ENCODE measurements at regions not wholly inside any gene's neighbourhood (a gene's known extent, or its start where the extent isn't known, plus 50 kb on each side); places are given as distances from the start of the nearest gene placed in this dataset.

DNA sequence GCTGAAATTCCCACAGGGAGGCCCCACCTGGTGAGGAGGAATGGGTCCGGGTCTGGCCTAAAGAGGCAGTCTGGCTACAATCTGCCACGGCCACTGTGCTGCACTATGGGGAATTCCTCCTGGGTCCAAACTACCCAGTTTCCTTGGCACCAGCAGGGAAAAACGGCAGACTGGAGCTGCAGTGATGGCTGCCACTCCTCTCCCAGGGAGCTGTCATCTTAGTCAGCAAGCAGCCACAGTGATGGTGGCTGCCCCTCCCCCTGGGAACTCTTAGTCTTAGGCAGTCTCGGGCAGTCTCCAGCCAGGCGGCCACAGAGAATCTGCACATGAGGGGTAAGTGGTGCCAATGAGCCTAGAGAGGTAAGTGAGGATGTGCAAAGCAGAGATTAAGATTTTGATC is 205.8 kb downstream of the TMEM38B start:
- Mint-ChIP-seq H3K27me3 (ENCODE audit: unreplicated experiment) (no peaks in the 10 kb centered on the region), H3K4me3 (ENCODE audit: unreplicated experiment) (no peak overlapping the region), H3K36me3 (ENCODE audit: unreplicated experiment) (peaks cover 7% of the 10 kb centered on the region), H3K4me1 (ENCODE audit: low read depth, unreplicated experiment) (peaks cover 7% of the 10 kb centered on the region), H3K9me3 (ENCODE audit: unreplicated experiment) (no peaks in the 10 kb centered on the region), H3K27ac (ENCODE audit: unreplicated experiment) (no peak overlapping the region)
- TF ChIP-seq, protein P1, sequence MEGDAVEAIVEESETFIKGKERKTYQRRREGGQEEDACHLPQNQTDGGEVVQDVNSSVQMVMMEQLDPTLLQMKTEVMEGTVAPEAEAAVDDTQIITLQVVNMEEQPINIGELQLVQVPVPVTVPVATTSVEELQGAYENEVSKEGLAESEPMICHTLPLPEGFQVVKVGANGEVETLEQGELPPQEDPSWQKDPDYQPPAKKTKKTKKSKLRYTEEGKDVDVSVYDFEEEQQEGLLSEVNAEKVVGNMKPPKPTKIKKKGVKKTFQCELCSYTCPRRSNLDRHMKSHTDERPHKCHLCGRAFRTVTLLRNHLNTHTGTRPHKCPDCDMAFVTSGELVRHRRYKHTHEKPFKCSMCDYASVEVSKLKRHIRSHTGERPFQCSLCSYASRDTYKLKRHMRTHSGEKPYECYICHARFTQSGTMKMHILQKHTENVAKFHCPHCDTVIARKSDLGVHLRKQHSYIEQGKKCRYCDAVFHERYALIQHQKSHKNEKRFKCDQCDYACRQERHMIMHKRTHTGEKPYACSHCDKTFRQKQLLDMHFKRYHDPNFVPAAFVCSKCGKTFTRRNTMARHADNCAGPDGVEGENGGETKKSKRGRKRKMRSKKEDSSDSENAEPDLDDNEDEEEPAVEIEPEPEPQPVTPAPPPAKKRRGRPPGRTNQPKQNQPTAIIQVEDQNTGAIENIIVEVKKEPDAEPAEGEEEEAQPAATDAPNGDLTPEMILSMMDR (IDR thresholded peaks at IDR 0.05; ENCODE audit: partially characterized antibody, unreplicated experiment): no peak
- DNase-seq: no peak

DNA sequence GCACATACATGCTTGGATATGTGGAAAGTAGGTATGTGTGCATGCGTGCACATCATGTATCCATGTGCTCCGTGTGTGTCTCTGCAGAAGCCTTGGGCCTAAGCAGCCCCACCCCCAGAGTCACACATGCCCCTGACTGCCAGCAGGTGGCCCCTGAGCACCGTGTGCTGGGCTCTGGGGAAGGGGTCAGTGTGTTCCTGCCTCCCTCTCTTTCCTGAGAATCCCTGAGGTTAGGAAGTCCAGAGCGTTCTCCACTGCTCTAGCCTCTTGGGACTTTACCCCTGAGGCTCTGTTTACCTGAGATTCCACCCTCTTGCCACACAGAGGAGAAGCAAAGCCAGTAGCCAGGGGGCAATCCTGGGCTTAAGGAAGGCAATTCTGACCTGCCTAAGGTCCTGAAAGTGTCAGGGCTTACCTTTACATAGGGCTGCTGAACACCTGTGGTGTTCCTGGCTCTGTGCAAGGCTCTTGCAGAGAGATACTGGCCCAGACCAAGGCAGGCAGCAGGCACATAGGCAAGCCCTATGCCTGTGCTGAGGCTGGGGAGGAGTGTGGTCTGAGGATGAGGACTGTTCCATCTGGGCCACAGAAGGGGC is 207.3 kb downstream of the TMEM38B start:
- TF ChIP-seq, protein P1 (IDR thresholded peaks at IDR 0.05; ENCODE audit: partially characterized antibody, unreplicated experiment): peak; percentile 69
- H3K9me3 Mint-ChIP-seq (ENCODE audit: unreplicated experiment): no peaks in the 10 kb centered on the region
- peak; percentile 70 for DNase-seq
- no peak overlapping the region for H3K4me3 Mint-ChIP-seq (ENCODE audit: unreplicated experiment)
- peaks cover 7% of the 10 kb centered on the region for H3K4me1 Mint-ChIP-seq (ENCODE audit: low read depth, unreplicated experiment)
- peaks cover 7% of the 10 kb centered on the region for H3K36me3 Mint-ChIP-seq (ENCODE audit: unreplicated experiment)
- H3K27me3 Mint-ChIP-seq (ENCODE audit: unreplicated experiment): no peaks in the 10 kb centered on the region
- H3K27ac Mint-ChIP-seq (ENCODE audit: unreplicated experiment): no peak overlapping the region

DNA sequence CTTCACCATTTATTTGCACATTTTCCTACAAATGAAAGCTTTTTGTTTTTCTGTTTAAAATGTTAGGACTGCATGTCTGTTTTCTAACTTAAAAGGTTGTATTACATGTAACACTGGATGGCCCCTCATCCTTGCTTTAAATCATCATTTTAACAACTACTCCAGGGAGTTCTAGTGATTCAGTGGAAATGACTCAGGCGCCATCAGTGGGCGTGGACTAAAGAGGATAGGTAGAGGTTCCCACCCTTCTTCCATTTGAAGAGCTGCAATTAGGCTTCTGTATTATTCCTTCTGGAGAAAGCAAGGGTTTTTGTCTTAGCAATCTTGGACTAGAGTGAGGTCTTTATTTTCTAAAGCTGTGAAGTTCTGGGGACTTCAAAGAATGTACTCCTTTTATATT is 213.7 kb downstream of the TMEM38B start:
- no peak for DNase-seq
- TF ChIP-seq, protein P1 (IDR thresholded peaks at IDR 0.05; ENCODE audit: partially characterized antibody, unreplicated experiment): no peak
- Mint-ChIP-seq H3K36me3 (ENCODE audit: unreplicated experiment) (no peaks in the 10 kb centered on the region), H3K27me3 (ENCODE audit: unreplicated experiment) (no peaks in the 10 kb centered on the region), H3K4me3 (ENCODE audit: unreplicated experiment) (no peak overlapping the region), H3K27ac (ENCODE audit: unreplicated experiment) (no peak overlapping the region), H3K9me3 (ENCODE audit: unreplicated experiment) (no peaks in the 10 kb centered on the region), H3K4me1 (ENCODE audit: low read depth, unreplicated experiment) (peaks cover 2% of the 10 kb centered on the region)

DNA sequence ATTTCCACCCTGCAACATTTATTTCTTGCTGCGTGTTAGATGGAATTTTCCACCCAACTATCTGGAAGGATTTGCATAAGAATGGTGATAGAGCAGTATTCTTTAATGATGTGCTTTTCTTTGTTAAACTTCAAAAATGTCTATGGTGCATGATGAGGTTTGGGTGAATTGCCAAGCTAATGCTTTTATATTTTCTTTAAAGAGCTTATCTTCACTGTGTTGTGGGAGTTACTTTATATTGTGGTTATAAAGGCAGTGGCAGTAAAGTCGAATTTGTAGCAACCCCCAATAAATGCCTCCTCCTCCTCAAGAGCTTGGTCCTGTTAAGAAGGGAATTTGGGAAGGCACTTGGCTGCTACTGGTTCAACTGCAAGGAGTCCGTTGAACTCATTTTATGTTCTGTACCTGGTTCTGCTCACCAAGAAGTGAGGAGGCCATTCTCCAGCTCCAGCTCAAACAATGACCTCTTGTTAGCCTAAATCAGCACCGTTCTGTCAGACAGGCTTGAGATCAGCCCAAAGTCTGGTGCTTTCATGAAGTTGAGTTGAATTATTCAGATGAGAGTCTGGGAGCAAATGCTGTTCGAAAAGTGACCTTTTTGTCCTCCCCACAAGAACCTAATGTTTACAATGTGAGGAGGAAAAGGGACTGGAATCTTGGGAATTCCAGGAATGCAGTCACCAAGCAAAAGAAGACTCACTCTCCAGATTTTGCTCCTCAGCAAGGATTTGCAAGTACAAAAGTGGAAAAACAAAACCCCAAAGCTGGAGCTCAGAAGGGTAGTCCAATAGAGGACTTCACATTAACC is 217.0 kb downstream of the TMEM38B start:
- Mint-ChIP-seq H3K36me3 (ENCODE audit: unreplicated experiment) (no peaks in the 10 kb centered on the region), H3K4me1 (ENCODE audit: low read depth, unreplicated experiment) (peaks cover 5% of the 10 kb centered on the region), H3K4me3 (ENCODE audit: unreplicated experiment) (no peak overlapping the region), H3K27ac (ENCODE audit: unreplicated experiment) (no peak overlapping the region), H3K9me3 (ENCODE audit: unreplicated experiment) (peaks cover 2% of the 10 kb centered on the region), H3K27me3 (ENCODE audit: unreplicated experiment) (no peaks in the 10 kb centered on the region)
- TF ChIP-seq, protein P1 (IDR thresholded peaks at IDR 0.05; ENCODE audit: partially characterized antibody, unreplicated experiment): no peak
- DNase-seq: no peak

Measured in glutamatergic neuron (in vitro differentiated cells).